ENCODE measurements at regions not wholly inside any gene's neighbourhood (a gene's known extent, or its start where the extent isn't known, plus 50 kb on each side); places are given as distances from the start of the nearest gene placed in this dataset.

- Mint-ChIP-seq H3K4me1 (peaks cover 3% of the 10 kb centered on the region), H3K36me3 (ENCODE audit: low read depth) (no peaks in the 10 kb centered on the region; the same call in 2 of the 3 replicates), H3K9me3 (peaks cover 3% of the 10 kb centered on the region; the same call in 2 of the 3 replicates), H3K27ac (peak overlapping the region; percentile 59; the same call in 1 of the 2 replicates), H3K4me3 (no peak overlapping the region), H3K27me3 (ENCODE audit: insufficient read depth, low read depth, poor library complexity) (peaks cover 6% of the 10 kb centered on the region)
- DNase-seq (ENCODE audit: low spot score) (no peak), ATAC-seq (peak; percentile 32; the same call in 2 of the 3 replicates)
- H3K4me1 ChIP-seq (ENCODE audit: insufficient read depth) = no peaks in the 10 kb centered on the region
- no peak overlapping the region for H3K4me2 ChIP-seq
- no peaks in the 10 kb centered on the region for H4K20me1 ChIP-seq (replicated peaks; ENCODE audit: insufficient read depth)
- no peaks in the 10 kb centered on the region for H3K79me2 ChIP-seq (replicated peaks; ENCODE audit: insufficient read depth)
- H3K36me3 ChIP-seq (ENCODE audit: insufficient read depth) = no peaks in the 10 kb centered on the region; the same call in 1 of the 2 replicates
- no peaks in the 10 kb centered on the region for H3F3A ChIP-seq (replicated peaks; ENCODE audit: low read depth)
- H2AFZ ChIP-seq = no peak overlapping the region
- H3K27ac ChIP-seq (ENCODE audit: low read depth) = no peak overlapping the region
- H3K4me3 ChIP-seq = no peak overlapping the region
- TF ChIP-seq NANOG (IDR thresholded peaks at IDR 0.05; ENCODE audit: borderline replicate concordance) (no peak), CREB1 (CRISPR knock-in tag; IDR thresholded peaks at IDR 0.05; ENCODE audit: low read depth) (no peak), ZNF462 (CRISPR knock-in tag; IDR thresholded peaks at IDR 0.05) (no peak), EZH2phosphoT487 (IDR thresholded peaks at IDR 0.05; ENCODE audit: unreplicated experiment) (no peak), ETS1 (IDR thresholded peaks at IDR 0.05) (no peak), STAT1 (IDR thresholded peaks at IDR 0.05; ENCODE audit: unreplicated experiment) (no peak), REST (IDR thresholded peaks at IDR 0.05; ENCODE audit: unreplicated experiment) (no peak), EZH2 (IDR thresholded peaks at IDR 0.05; ENCODE audit: low read depth, unreplicated experiment) (no peak), CTCF (conservative IDR thresholded peaks at IDR 0.05; ENCODE audit: low read depth in 2 of 2) (no peak), ZNF114 (CRISPR knock-in tag; IDR thresholded peaks at IDR 0.05) (no peak)
- H3K9me2 ChIP-seq (ENCODE audit: insufficient read depth) = no peaks in the 10 kb centered on the region
- H3K27me3 ChIP-seq (ENCODE audit: insufficient read depth) = no peaks in the 10 kb centered on the region
Observed at GRCh38 chr22:49404576-49405241, 423.0 kb downstream of the BRD1 start.

Data from GM23338 (cell line).